HG02610 (cell line): ENCODE measurements at regions not wholly inside any gene's neighbourhood (a gene's known extent, or its start where the extent isn't known, plus 50 kb on each side); places are given as distances from the start of the nearest gene placed in this dataset.
"Not testable (repeated sequence)": the region's sequence is repeated elsewhere in the genome, so short reads cannot be mapped to it uniquely, and the experiment has no call there.

Experiments used
- ATAC-seq: cut with Tn5 transposase; IDR thresholded peaks from one replicate; pipeline ENCODE4 v1.9.1; 2021; ENCODE audit warnings: mild to moderate bottlenecking, moderate library complexity; ENCODE audit not compliant: unreplicated experiment

DNA sequence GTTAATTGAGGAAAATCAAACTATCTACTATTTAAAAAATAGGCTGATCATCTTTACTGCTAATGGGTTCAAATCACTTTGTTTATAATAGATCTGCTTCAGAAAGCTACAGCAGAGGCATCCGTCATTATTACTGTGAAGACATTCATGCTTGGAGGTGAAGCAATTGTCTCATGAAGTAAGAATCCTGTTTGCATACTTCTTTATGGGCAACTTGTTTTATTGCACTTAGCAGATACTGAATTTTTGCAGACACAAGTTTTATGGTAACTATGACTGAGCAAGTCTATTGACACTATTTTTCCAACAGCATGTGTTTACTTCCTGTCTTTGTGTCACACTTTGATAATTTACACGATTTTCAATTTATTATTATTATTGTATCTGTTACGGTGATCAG lies 573.9 kb downstream of the RFPL4B start:
- no peak for ATAC-seq

DNA sequence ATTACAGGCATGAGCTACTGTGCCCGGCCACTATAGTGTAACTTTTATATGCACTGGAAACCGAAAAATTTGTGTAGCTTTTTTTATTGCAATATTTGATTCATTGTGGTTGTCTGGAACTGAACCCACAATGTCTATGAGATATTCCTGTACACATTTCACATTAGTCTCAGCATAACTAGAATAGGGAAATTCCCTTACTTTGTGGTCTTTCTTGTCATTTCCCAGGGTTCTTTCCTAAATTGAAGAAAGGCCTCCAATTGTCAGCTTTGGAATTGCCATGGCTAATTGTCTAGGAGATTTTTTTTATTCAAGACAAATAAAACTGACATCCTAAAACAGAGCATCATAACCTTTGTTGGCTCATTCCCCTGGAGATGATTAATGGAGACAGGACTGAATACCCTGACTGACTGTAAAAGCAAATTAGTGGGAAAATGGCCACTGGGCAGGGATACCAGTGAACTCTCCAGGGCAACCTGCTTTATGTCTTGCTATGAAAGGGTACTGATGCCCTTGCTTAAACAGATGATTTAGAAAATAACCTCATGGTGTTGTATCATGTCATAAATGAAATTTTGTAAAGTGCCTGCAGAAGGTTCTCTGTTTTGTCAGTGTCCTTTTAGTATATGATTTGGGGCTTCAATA lies 576.9 kb downstream of the RFPL4B start:
- ATAC-seq, result no peak

DNA sequence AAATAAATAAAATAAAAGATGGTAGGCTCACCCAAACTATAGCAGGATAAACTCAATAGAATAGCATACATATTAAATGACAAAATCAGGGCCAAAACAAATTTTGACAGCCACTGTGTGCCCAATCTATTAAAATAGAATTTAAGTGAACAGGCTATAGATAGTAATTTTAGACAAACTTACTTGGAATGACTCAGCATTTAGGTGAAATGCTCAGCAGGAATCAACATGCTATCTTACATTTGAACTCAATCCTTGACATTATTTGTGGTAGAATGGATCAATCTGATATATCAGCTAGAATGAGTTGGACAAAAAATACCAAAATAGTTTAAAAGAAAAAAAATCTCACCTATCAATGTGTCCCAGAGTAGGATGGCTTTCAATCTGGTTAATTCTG lies 578.6 kb downstream of the RFPL4B start:
- no peak for ATAC-seq

DNA sequence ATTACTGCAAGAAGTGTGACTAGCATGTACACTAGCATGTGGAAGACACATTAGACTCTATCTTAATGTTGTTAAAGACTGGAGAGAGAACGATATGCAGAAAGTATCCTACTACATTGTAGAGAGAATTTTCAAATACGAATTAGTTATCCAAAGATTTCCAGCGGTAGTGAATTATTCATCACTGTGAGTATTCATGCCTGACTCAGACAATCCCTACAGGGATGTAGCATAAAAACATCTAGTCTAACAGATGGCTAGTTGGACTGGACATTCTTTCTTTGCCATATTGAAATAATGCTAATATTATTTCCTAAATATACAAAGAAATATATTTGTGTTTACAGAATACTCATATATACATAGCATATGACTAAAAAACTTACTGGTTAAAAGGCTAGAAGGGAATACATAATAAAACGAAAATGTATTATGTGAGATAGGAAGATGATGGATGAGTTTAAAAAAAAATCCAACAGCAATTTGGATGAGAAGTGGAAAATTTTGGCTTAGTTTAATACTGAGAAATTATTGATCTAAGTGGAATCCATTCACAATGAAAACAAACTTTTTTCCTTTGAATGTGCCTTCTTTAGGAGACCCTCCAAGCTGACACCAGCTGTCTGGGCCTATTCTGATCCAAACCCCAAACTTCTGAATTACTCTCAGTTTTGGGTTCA lies 580.7 kb downstream of the RFPL4B start:
- no peak for ATAC-seq

DNA sequence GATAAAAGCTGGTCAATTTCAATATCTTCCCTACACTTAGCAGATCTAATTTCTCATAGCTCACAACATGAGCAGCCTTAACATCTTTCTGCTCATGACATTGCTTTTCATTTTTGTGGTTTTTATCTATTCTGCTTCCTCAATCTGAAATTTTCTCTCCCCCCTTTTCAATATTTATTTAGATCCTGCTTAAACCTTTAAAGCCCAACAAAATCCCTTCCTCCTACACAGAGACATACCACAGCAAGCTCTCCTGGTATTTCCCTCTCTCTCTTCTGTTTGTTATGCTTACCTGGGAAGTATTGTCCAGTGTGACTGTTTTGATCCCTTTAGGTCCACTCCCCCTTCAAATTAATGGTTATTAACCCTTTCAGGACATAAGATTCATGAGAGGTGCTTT lies 582.5 kb downstream of the RFPL4B start:
- no peak for ATAC-seq

DNA sequence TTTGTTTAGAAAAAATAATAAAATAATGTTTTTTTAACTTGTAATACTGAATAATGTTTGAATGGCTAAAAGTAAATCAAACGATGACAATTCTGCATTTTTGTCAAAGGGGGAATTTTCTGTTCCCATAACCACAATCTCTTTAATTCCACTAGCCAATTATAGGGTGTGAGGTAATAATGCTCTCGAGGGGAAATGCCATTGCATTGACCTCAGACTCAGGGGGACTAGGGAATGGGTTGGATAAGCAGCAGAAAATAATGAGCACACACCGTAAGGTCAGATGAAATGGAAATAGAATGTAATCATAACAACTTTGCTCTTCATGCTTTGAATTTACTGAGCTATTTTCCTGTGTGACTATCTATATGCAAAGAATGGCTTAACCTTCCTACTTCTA lies 584.7 kb downstream of the RFPL4B start:
- ATAC-seq, result no peak

DNA sequence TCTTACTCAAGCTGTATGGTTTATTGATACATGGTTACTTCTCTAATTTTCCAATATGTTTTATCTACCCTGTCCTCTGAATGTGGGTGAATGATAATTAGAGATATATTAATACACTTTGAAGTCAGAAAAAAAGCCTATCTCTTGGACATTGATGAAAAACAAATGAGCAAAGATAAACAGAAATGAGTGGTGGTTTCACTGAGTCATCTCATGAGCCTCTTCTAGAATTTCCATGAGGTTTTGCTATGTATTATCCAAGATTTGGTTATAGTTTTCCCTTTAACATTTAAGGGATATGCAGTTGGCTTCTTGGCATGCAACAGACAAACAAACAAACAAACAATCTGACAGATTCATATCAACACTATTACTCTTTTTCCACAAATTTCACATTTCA lies 586.8 kb downstream of the RFPL4B start:
- ATAC-seq, result no peak

DNA sequence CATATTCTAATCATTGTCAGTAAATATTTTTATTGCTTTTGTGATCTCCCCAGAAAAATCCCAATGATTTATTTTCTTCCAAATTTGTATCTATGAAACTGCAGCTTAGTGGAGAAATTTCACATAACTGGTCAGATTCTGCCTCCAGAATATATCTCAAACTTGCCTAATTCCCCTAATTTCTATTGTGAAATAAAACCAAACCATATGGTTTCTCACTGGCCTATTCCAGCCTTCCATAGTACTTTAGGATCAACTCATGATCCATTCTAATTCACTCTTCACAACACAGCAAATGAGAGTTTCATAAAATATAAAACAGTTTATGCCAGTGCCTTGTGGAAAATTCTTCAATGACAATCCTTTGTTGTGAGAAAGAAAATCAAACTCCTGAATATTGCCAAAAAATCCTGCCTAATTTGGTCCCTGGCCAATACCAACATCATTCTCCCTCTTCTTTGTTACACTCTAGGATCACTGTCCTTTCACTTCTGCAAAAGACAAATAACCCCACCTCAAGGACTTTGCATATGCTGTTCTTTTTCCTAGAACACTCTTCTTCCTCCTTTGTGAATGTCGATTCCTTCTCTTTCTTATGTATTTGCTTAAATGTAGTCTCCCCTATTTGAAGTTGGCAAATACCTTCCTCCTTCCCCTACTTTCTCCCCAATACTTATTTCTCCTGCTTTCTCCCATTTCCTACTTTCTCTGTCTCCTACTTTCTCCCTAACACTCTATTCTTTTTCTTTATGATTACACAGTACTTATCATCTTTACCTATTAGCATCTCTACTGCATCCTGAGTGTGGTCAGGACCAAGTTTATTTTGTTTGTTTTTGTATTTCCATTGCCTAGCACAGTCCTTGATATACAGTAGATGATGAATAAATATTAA lies 587.5 kb downstream of the RFPL4B start:
- ATAC-seq, result no peak

DNA sequence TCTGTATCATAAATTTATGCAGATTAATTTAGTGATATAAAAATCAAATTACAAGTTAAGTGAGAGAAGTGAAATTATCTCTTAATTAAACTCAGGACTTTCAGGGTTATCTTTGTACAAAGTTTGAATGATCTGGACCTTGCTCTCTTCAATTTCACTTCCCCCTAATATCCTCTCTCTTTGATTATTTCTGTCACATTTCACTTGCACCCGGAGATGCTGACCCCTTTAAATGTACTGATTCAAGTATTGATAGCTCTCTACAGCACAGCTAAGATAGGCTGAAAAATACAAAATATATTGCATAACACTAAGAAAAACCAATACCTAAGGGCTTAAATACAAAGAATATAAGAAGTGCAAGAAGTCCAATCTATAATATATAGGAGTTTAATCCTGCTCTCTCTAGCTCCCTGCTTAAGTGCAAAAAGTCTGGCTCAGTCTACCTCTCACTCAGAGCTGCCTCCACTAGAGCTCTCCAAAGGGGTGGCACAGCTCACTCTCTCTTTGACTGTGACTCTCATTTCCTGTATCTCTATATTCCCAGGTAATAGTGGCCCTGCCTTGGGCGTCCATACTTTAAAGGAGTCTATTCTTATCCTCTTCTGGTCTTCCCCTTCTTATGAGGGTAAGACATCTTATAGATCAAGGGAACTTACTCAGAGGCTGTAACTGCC lies 588.4 kb downstream of the RFPL4B start:
- no peak for ATAC-seq

DNA sequence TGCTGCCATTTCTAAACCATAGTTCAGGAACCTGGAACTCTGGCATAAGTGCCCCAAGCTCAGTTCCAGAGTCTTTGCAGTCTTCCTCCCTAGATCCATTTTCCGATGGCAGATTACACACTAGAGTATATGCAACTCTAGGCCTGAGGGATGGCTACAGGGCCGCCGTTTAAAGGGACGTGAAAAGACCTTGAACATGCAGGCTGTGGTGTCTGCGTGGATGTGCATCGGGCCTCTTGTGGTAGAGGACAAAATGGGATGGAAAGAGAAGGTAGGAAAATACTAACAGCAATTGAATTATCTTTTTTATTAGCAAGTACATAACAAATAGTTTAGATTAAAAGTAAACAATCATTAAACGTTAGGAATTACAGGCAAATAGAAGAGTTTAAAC lies 588.9 kb downstream of the RFPL4B start:
- no peak for ATAC-seq

DNA sequence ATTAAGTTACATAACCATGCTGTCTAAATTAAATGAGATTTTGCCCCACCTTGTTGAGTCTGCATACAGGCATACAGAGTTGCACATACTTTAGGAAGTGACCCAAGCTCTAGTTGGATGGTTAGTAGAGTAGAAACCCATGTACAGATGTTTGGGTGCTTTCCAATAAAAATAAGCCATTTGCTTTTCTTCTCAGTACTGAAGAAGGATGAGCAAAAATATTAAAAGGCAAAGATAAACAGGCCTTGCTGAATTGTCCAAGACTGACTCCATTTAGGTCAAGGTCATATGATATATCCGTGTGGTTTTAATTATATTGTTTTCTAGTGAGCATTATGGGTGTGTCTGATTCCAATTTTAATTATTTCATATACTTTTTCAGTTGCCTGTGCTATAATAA lies 589.4 kb downstream of the RFPL4B start:
- no peak for ATAC-seq

DNA sequence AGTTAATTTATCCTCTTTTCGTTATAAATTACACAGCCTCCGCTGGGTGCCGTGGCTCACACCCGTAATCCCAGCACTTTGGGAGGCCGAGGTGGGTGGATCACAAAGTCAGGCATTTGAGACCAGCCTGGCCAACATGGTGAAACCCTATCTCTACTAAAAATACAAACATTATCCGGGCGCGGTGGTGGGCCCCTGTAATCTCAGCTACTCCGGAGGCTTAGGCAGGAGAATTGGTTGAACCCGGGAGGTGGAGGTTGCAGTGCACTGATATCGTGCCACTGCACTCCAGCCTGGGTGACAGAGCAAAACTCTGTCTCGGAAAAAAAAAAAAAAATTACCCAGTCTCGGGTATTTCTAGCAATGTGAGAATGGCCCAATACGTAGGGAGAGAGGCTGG lies 590.6 kb downstream of the RFPL4B start:
- ATAC-seq, result not testable (repeated sequence)

DNA sequence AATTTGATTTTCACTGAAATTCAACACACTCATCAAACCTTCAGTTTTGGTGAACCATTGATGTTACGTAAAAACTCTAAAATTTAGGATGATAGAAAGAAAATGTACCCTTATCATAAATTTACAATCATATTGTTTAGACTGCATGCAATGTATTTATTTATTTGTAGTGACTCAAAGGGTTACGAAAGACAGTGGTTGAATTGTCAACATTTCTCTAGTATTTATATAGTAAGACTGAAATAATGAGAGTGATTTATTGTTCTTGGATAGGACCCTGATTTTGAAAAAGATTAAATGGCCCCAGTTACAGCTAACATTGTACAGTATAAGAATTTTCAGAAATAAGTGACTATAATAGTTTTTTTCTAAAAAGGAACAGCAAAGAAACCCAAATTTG lies 591.5 kb downstream of the RFPL4B start:
- ATAC-seq, result no peak

DNA sequence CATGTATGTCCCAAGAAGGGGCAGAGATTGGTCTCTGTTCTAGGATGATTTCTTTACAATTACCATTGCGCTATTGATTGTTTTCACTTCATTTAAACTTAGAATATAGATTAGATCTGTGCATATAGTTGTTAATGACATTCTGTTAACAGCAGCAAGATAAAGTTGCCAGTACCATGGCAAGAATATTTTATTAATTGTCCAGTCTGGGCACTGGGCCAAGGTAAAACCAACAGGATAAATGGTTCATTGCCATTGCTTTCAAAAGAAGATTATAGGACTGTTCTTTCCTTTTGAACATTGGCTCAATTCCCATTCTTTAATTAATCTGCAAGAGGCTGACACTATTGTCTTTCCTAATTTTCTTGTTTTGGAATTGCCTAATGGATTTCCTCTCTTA lies 592.4 kb downstream of the RFPL4B start:
- no peak for ATAC-seq

DNA sequence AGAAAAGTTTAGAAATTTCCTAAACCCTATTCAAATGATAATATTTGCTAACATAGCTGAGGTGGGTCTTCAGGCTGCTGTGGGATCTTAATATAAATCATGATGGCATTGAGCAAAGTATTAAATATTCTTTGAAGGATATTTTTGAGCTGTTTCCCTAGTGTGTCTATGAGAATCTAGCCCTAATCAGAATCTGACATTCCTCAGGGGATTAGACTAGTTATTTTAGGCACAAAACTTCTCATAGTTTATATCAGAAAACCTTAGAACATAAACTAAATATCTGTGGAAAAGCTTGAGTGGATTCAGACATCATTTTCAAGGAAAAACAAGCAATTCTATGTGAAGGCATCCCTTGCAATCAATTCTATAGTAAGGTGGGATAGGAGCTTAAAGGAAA lies 594.5 kb downstream of the RFPL4B start:
- no peak for ATAC-seq

DNA sequence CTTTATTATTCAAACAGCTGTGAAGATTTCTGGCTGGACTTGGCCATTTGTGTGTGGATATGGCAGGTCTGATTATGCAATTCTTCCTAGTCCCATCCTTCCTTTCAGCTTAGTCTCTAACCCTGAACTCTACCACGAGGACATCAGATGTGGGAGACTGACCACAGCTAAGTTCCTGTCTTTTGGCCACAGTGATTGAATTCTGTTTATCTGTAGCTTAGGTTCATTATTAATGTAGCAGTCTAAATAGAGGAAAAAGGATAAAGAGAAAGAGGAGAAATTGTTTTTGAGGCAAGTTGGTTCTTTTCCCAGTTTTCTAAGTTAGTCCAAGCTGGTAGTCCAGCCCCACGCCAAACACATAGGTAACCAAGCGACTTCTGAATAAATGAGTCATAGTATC lies 598.9 kb downstream of the RFPL4B start:
- no peak for ATAC-seq

DNA sequence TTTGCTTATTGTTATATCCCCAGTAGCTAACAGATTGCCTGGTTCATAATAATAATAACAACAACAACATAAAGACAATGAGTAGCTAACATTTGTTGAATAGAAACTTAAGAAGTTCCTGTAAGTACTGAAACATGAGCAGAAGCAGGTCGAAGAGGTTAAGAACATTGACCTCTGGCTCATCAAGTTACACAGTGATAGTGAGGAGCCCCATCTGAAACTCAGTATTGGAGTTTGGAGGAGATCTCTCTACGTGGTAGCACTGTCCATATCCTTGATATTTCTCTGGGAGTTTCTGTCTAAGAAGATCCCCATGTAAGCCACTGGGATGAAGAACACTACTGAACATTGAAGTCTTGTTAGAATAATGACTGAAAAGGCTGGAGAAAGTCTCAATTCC lies 600.4 kb downstream of the RFPL4B start:
- ATAC-seq, result no peak

DNA sequence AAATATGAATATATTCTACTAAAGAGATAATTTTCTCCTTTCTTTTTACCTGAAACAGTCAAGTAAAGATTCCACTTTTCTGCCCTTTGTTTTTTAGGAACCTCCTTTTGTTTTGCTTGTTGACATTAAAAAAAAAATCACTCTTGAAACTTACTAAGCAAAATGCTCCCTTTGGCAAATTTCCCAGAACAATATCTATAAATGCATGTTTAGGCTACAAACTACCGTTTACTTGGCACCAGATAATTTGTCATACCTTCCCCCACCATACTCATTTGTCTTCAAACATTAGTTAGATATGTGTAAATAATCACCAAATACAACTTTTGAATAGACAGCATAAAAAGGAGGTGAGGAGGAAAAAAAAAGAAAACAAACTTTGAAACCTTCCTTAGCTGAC lies 604.7 kb downstream of the RFPL4B start:
- ATAC-seq, result no peak

DNA sequence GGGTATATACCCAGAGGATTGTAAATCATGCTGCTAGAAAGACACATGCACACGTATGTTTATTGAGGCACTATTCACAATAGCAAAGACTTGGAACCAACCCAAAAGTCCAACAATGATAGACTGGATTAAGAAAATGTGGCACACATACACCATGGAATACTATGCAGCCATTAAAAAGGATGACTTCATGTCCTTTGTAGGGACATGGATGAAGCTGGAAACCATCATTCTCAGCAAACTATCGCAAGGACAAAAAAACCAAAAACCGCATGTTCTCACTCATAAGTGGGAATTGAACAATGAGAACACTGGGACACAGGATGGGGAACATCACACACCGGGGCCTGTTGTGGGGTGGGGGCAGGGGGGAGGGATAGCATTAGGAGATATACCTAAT lies 608.6 kb downstream of the RFPL4B start:
- not testable (repeated sequence) for ATAC-seq

DNA sequence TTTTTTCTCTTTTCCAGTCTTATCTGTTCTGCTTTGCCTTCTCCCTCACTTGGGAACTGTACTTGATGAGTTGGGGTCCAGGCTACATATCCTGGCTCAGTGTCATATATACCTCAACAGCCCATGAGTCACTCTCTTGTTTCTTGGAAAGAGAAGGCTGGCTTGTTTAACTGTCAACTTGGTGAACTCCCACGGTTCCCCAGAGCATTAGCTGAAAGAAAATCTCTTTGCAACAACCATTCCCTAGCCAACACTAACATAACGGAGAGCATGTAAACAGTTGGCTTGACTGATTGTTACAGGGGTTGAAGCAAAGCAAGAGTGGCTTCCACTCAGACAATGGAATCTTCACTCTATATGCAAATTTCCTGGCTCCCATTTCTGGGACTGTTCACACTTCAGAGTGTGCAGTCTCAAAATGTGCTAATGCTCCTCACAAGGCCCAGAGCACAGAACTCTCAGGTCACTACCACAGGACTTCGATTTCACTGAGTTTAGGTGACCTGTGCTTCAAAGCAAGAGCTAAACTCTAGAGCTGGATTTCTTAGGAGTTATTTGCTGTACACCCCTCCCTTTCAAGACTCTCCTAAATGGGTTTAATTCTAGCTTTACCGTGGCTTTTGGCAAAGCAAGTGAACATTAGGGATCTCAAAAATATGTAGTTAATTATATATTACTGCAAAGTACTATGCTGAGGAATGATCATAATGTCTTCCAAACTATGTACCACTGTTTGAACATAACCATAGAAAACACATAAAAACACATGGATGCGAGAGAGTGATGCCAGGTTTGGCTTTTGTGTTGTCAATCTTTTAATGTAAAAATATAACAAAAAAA lies 609.8 kb downstream of the RFPL4B start:
- ATAC-seq, result no peak

DNA sequence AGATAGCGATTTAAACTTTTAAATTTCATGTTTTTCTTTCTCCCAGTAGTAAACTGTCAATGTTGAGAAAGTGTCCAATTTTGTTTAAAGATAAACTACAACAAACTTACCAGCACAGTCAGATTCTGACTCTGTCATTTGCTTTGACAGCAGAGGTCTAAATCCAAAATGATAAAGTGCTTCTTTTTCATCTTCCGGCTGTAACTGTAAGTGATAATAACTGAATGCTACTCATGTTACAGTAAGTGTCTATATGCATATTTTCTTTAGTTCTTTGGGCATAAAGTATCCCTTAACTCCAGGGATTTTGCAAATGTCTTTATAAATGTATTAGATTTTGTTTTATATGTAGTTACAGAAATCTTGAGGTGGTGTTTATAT lies 610.4 kb downstream of the RFPL4B start:
- ATAC-seq, result no peak
